ENCODE measurements at regions not wholly inside any gene's neighbourhood (a gene's known extent, or its start where the extent isn't known, plus 50 kb on each side); places are given as distances from the start of the nearest gene placed in this dataset.

DNA sequence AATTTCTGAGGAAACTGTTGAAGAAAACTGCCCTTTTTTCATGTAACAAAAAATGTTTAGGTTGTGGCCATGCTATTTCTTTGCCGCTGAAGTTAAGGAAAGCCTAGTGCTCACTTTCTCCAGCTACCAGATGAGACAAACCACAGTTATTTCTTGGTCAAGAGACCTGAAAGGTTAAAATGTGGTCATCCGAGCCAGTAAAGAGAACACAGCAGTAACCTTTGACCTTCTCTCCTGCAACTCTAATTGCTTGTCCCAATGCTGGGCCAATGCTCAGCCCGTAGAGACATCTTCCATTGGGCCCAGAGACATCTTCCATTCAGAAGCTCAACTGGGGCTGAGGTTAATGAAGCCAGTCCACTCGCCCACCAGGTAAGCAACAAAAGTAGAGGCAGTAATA is 109.8 kb upstream of the CPSF6 start:
- TF ChIP-seq, protein P1, sequence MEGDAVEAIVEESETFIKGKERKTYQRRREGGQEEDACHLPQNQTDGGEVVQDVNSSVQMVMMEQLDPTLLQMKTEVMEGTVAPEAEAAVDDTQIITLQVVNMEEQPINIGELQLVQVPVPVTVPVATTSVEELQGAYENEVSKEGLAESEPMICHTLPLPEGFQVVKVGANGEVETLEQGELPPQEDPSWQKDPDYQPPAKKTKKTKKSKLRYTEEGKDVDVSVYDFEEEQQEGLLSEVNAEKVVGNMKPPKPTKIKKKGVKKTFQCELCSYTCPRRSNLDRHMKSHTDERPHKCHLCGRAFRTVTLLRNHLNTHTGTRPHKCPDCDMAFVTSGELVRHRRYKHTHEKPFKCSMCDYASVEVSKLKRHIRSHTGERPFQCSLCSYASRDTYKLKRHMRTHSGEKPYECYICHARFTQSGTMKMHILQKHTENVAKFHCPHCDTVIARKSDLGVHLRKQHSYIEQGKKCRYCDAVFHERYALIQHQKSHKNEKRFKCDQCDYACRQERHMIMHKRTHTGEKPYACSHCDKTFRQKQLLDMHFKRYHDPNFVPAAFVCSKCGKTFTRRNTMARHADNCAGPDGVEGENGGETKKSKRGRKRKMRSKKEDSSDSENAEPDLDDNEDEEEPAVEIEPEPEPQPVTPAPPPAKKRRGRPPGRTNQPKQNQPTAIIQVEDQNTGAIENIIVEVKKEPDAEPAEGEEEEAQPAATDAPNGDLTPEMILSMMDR (conservative IDR thresholded peaks at IDR 0.05; ENCODE audit: control insufficient read depth, insufficient read depth, low read depth, low read length), result no peak
- DNase-seq (ENCODE audit: low read depth), result peak; percentile 32
- H3K4me3 ChIP-seq (ENCODE audit: control insufficient read depth, low read depth, low read length), result no peak overlapping the region

DNA sequence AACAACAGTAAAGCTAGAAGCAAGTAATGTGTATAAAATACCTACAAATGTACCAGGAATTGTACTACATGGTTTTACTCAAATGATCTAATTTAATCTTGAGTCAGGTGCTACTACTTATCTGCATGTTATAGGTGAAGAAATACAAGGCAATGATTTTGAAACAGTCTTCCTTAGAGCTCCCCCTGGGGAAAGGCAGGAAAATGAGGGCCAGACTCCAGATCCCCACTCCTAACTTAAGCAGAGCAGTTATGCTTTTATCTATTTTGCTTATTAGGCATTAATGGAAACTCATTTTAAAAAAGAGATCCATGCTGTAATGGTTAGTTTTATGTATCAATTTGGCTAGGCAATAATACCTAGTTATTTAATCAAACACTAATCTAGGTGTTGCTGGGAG is 109.3 kb upstream of the CPSF6 start:
- TF ChIP-seq, protein P1 (conservative IDR thresholded peaks at IDR 0.05; ENCODE audit: control insufficient read depth, insufficient read depth, low read depth, low read length), result peak; percentile 32
- no peak overlapping the region for H3K4me3 ChIP-seq (ENCODE audit: control insufficient read depth, low read depth, low read length)
- DNase-seq (ENCODE audit: low read depth), result peak; percentile 30

DNA sequence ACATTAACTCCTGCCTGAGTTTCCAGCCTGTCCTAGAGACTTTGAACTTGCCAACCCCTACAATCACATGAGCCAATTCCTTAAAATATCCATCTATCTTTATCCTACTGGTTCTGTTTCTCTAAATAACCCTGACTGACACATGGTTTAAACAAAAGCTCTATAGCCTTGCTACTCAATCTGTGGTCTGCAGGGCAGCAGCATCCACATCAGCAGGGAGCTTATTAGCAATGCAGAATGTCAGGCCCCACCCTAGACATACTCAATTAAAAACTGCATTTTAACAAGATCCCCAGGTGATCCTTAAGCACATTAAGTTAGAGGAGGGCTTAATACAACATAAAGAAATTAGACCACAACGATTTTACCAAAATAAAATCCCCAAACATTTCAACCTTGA is 108.3 kb upstream of the CPSF6 start:
- DNase-seq (ENCODE audit: low read depth), result no peak
- H3K4me3 ChIP-seq (ENCODE audit: control insufficient read depth, low read depth, low read length), result no peak overlapping the region
- TF ChIP-seq, protein P1 (conservative IDR thresholded peaks at IDR 0.05; ENCODE audit: control insufficient read depth, insufficient read depth, low read depth, low read length), result no peak

DNA sequence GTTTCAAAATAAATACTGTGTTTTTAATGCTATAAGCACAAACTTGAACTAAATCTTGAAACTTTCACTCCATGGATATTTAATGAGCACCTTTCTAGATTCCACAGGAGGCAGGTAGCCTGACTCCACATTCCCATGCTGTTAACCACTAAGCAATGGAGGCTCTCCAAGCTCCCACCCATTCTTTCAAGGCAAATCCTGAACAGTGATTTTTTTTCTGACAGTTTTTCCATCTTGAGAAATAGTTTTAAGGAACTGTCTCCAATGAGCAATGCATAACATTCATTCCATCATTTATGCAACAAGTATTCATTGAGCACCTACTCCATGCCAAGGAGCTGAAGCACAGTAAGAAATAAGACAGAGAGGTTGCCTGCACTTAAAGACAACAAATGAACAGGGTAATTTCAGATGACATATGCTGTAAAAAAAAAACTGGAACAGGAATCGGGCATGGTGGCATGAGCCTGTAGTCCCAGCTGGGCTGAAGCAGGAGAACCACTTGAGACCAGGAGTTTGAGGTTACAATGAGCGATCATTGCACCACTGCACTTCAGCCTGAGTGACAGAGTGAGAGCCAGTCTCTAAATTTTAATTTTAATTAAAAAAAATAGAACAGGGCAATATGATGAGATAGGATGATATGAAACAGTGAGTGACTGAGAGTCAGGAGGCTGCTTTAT is 102.3 kb upstream of the CPSF6 start:
- no peak overlapping the region for H3K4me3 ChIP-seq (ENCODE audit: control insufficient read depth, low read depth, low read length)
- TF ChIP-seq, protein P1 (conservative IDR thresholded peaks at IDR 0.05; ENCODE audit: control insufficient read depth, insufficient read depth, low read depth, low read length), result no peak
- DNase-seq (ENCODE audit: low read depth), result no peak

DNA sequence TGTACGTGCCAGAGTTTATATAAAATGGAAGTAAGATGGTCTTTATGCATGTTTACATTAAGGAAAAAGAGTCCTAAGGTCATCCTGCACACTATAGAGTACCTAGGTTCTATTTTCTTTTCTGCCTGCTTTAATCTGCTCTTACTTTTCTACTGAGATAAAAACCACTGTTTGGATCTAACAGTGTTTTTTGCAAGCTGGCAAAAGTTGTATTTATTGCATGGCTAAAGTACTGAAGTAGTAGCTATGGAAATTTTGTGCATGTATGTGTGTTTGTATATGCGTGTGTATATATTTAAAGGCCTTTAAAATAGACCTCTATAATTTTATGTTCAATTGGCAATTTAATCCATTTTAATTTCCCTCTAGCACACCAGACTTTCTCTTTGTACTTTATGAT is 98.3 kb upstream of the CPSF6 start:
- DNase-seq (ENCODE audit: low read depth), result no peak
- H3K4me3 ChIP-seq (ENCODE audit: control insufficient read depth, low read depth, low read length), result no peak overlapping the region
- TF ChIP-seq, protein P1 (conservative IDR thresholded peaks at IDR 0.05; ENCODE audit: control insufficient read depth, insufficient read depth, low read depth, low read length), result no peak

DNA sequence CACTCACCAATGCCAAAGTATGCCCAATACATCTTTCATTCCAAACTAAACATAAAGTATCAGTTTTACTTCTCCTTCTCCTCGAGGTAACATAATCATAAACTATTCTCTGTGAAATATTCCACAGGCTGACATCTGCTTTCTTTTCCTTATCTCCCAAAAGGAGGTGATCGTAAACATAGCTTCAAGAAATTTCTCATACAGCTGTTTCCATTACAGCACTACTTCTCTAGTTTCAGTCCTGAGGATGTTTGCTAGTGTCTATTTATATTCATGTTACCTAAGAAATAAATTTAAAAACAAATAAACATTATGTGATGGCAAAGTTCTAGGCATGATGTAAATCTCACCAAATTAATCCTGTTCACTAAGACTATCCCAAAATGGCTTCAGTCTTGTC is 90.1 kb upstream of the CPSF6 start:
- no peak overlapping the region for H3K4me3 ChIP-seq (ENCODE audit: control insufficient read depth, low read depth, low read length)
- TF ChIP-seq, protein P1 (conservative IDR thresholded peaks at IDR 0.05; ENCODE audit: control insufficient read depth, insufficient read depth, low read depth, low read length), result no peak
- DNase-seq (ENCODE audit: low read depth), result no peak
